HG03378 (cell line): ENCODE measurements at regions not wholly inside any gene's neighbourhood (a gene's known extent, or its start where the extent isn't known, plus 50 kb on each side); places are given as distances from the start of the nearest gene placed in this dataset.

Experiments
- ATAC-seq: cut with Tn5 transposase; IDR thresholded peaks from one replicate; pipeline ENCODE4 v1.9.1; 2021; ENCODE audit warnings: mild to moderate bottlenecking, moderate library complexity; ENCODE audit not compliant: unreplicated experiment

GRCh38 chr2:13089971-13090370 lies 373.2 kb downstream of the TRIB2 start:
- no peak for ATAC-seq

- no peak for ATAC-seq
These were observed 374.7 kb downstream of the TRIB2 start for GRCh38 chr2:13091455-13091854.

DNA sequence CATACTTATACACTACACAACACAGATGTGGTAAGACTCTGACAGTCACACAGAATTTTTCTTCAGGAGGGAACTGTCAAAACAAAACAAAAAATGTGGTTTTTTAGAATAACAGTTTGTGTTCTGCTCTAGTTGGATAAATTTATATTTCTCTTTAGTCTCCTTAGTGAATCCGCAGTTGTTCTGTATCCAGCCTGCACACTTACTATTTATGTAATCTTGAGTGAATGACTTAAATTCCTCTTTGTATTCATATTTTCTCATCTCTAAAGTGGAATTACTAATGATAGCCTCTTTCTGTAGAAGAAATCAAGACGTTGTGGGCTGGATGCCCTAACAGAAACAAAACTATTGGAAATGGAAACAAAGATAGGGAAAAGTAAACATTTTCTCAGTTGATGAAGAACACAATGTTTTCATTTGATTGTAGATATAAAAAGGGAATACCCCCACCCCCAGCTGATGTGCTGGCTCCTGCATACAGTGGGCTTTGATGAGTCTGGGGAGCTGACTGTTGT lies 375.2 kb downstream of the TRIB2 start:
- ATAC-seq: no peak

DNA sequence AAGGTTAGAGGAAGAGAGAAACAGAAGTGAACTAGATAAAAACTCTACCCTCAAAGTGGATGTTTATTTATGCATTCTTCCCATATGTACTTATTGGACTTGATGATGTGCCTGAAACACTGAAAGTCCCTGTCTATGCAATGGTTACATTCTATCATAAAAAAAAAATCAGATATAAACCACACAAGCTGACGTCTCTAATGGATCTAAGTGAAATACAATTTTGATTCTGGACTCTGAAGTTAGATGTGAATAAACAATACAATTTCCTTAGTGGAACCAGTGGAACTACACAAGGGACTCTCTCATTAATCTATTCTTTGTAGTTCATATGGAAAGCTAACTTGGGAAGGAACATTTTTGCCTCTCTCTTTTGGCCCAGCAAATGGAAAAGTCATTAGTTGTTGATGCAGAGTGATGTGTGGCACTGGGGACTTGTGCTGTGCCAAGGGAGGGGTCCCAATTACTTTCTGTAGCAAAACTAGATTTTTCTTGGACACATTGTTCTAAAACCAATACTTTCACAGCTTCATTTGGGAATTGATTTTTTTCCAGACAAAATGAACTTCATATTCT lies 376.8 kb downstream of the TRIB2 start:
- ATAC-seq: no peak

DNA sequence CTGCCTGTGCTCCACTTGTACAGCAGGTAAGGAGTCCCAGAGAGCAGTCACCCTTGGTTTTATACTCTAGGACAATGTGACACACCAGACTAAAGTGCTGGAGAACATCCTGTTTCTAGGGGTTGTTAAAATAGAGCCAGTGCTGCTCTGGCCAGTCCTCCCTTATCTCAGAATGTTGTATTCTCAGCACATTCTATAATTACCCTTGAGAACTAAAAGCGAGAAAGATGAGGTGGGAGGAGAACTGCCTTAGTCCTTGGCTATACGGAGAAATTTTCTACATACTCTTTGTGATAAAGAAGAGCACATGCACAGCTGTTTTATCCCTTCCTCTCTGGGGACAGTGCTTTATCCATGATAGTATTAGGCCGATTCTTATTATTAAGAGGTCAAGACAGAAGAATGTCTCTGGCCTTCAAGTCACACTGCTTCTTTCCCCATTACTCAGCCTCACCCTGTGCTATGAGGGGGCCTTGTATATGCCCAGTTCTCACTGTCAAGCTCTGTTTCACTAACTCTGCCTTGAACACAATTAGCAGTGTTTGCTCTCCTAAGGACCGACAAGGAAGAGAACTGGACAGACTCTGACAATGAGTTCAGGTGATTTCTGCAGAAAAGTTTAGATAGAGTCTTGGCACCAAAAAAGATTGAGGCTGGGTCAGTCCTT lies 385.8 kb downstream of the TRIB2 start:
- ATAC-seq: no peak

DNA sequence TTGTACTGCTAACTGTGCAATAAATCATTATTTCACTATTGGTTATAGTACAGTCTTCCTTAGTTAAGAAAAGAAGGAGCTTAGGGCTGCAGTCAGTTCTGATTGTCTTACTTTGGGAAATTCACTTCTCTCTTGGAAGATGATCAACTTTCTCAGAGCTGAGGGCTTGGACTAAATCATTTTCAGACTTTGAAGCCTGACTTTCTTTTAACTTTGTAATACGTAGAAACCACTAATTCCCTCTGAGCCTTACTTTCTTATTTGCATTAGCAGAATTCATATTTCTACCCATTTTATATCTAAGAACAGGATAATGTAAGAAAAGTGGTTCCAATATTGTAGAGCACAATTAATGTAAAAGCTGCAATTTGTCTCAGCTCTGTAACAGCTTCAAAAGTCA lies 386.4 kb downstream of the TRIB2 start:
- no peak for ATAC-seq

DNA sequence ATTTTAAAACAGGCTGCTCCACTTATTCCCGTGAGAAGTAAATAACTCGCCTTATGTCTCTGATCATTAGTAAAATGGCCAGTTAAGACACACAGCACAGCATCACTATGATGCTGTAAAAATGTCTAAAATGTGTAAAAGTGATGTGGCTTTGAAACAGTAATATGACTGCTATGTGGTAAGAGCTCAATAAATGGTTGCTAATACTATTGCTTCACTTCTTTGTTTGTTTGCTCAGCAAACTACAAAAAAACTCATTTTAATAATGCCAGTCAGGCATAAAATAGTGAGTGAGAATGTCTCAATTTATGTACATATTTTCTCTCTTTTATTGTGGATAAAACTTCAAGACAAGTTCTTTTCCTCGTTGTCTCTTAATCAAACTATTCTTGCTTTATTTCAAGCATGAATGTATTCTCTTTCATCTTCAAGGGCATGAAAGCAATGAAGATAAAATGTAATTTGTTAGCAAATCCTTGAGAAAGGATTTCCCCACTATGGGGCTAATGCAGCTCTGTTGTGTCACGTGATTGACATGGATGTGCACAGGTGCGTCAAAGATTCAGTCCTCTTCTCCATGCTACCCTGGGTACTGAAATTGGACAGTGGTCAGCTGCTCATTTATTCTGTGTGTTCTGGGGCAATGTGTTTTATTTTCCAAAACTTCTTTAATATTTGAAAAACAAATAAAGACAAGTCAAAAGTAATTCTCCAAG lies 387.2 kb downstream of the TRIB2 start:
- ATAC-seq: no peak

- no peak for ATAC-seq
These were observed 388.0 kb downstream of the TRIB2 start for GRCh38 chr2:13104723-13105122.

DNA sequence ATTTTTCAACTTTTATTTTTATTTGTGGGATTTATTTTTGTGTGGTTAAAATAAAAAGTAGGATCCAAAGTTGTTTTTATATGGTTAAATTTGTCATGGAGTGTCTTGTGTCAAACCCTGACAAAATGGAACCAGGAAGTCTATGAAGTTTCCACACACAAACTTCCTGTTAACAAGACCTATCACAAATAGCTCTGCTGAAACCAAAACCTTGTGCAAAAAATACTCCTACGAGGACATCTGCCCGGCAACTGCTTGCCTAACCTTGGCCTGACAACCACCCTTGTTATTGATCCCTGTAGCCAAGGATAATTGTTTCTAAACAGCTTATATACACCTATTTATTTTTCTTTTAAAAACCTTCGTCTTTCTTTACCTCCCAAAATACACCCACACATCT lies 389.6 kb downstream of the TRIB2 start:
- no peak for ATAC-seq

DNA sequence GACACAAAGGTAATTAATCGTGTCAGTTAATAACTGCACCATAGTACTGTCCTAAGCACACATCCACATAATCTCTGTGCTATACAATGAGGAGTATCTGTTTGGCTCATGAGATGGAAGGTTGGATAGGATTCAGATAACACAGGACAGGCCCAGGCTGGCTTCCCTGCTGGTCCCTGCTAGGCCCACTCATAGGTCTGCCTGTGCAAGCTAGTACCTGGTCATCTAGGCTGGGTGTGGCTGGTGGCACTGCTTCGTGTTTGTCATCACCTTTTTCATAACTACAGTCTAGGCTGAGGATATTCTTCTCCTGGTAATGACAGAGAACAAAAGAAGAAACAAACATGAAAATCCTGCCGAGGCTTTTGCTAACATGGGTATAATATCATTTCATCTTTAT lies 392.8 kb downstream of the TRIB2 start:
- no peak for ATAC-seq

DNA sequence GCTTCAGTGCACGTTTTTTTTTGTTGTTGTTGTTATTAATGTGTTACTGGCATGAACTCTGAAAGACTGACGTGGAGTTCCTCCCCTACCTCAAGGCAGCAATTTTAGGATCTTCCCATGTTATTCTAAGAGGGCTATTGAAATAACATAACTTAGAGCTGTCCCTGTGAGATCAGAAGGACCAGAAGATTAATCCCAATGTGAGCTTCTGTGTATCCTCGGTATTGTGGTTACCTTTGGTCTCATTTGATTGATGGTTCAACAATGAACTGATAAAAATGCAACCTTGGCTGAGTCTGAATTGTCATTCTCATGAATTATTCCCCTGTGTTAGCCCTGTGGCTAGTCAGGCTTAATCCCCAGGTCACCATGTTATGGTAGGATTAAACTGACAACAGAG lies 394.1 kb downstream of the TRIB2 start:
- no peak for ATAC-seq

- no peak for ATAC-seq
These were observed 396.3 kb downstream of the TRIB2 start for GRCh38 chr2:13113002-13113401.

- ATAC-seq: no peak
These were observed 397.7 kb downstream of the TRIB2 start for GRCh38 chr2:13114391-13114790.

DNA sequence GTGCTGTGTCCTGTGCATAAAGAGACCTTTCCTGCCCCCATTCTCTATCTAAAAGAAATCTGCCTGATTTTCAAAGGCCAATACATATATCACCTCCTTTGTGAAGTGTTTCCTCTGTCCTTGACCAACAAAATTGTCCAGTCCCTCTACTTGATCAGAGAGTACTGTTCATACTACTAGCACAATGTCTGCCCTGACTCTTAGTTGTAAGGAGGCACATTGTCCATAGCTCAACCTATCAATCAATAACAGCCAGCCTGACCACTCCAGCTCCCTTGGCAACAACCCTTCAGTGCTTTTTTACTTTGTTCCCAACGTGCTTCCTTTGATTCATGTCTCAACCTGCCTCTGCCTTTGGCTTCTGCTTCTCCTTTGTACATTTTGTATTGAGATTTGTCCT lies 398.9 kb downstream of the TRIB2 start:
- no peak for ATAC-seq

GRCh38 chr2:13121096-13121495 lies 404.4 kb downstream of the TRIB2 start:
- ATAC-seq: no peak

GRCh38 chr2:13128139-13128538 lies 411.4 kb downstream of the TRIB2 start:
- no peak for ATAC-seq

DNA sequence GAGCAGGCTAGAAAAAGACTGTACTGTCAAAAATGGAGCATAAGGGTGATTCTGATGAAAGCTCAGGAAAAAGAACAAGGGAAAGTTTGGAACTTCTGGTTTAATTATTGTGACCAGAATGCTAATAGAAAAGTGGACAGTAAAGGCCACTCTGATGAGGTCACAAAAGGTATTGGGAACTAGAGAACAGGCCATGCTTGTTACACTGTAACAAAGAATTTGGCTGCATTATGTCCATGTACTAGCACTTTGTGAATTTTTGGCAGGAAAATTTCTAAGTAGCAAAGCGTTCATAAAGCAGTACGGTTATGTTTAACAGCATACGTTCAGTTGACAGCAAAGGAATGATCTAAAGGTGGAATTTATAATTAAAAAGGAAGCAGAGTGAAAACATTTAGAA lies 418.6 kb downstream of the TRIB2 start:
- no peak for ATAC-seq

DNA sequence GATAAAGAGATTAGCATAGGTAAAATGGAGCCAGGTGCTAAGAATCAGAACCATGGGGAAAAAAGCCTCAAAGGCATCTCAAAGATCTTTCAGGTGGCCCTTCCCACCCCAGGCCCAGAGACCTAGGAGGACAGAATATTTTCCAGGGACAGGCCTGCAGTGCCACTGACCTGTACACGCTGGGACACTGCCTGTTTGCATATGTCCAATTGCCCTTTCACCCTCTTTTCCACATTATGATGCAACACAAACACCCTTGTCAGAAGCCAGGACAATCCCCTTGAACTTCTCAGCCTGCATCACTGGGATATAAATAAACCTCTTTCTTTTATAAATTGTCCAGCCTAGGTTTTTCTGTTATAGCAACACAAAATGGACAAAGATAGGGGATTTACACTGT lies 419.1 kb downstream of the TRIB2 start:
- no peak for ATAC-seq

DNA sequence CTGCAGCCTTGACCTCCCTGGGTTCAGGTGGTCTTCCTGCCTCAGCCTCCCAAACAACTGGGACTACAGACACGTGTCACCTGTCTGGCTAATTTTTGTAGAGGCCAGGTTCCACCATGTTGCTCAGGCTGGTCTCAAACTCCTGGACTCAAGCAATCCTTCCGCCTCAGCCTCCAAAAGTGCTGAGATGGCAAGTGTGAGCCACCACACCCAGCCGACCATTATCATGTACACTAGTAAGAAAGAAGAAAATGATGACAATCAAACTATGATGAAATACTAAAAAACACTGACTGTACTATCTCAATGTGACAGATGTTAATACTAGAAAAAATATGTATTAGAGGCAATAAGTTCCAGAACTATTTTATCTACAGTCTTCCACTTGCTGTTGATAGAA lies 420.9 kb downstream of the TRIB2 start:
- ATAC-seq: no peak

DNA sequence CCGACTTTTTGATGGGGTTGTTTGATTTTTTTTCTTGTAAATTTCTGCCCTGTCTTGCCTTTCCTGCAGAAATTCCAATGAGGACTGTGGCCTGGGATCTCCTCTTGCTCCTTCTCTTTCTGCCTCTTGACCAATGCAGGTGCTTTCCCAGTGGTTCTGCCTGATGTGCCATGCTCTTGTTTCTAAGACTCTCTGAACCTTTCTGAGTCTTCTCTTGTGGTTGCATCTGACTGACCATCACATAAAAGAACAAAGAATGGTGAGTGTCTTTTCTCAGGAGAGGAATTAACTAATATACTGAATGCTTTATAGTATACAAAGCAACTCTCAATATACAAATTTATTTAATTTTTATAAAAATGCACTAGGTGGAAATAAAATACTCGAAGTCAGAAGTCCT lies 424.6 kb downstream of the TRIB2 start:
- ATAC-seq: no peak

GRCh38 chr2:13143451-13143850 lies 426.7 kb downstream of the TRIB2 start:
- no peak for ATAC-seq

DNA sequence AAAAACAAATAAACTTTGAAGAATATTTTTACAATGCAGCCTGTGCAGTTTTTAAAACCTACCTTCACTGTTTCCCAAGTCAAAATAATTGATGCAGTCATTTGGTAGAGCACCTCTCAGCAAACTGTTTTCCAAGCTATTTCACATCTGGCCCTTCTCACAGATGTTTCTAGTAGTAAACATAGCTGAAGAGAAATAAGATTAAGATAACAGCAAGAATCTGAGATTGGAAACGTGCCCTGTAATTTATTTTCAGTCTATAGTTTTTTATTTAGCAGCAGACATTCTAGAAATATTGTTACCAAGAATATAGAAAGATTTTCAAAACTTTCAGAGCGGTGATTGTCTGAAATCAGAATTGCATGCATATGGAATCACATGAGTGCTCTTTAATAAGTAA lies 440.2 kb downstream of the TRIB2 start:
- no peak for ATAC-seq
